Coronary artery (tissue), 2 donors: ENCODE measurements at regions not wholly inside any gene's neighbourhood (a gene's known extent, or its start where the extent isn't known, plus 50 kb on each side); places are given as distances from the start of the nearest gene placed in this dataset.

ENCODE experiments used
- DNase-seq: peaks from one replicate; pipeline ENCODE4 v3.0.0-alpha.2; 2017; ENCODE audit warnings: low spot score
- H3K27ac ChIP-seq, 2 donors: fragments of 200-600 bp; sonication (generic); one replicate each; pipeline ENCODE4 v1.5.1; 2016 to 2019
- H3K4me3 ChIP-seq: fragments of 200-600 bp; sonication (generic); 2 replicates; pipeline ENCODE4 v1.5.1; 2016; ENCODE audit warnings: mild to moderate bottlenecking, moderate library complexity
- CTCF ChIP-seq: fragments of 200-600 bp; sonication (generic); IDR thresholded peaks from one replicate; pipeline ENCODE4 v1.5.1; 2019; ENCODE audit warnings: antibody characterized with exemption

GRCh38 chr5:143741421-143741820 is 70.5 kb upstream of the HMHB1 start:
- Histone ChIP-seq H3K4me3 (no peak overlapping the region), H3K27ac (no peak overlapping the region)
- DNase-seq: no peak
- TF ChIP-seq CTCF: no peak

GRCh38 chr5:143740956-143741355 is 71.0 kb upstream of the HMHB1 start:
- TF ChIP-seq CTCF: no peak
- Histone ChIP-seq H3K27ac (no peak overlapping the region), H3K4me3 (no peak overlapping the region)
- no peak for DNase-seq

- DNase-seq: no peak
- TF ChIP-seq CTCF: no peak
- H3K27ac ChIP-seq: no peak overlapping the region
Observed at GRCh38 chr5:143739746-143740145, 72.2 kb upstream of the HMHB1 start.

GRCh38 chr5:143738417-143739401 is 73.3 kb upstream of the HMHB1 start:
- H3K4me3 ChIP-seq: no peak overlapping the region
- H3K27ac ChIP-seq: no peak overlapping the region
- no peak for TF ChIP-seq CTCF
- no peak for DNase-seq

More at GRCh38 chr5:143739746-143740145, 72.2 kb upstream of the HMHB1 start:
- no peak overlapping the region for H3K4me3 ChIP-seq

- H3K27ac ChIP-seq: no peak overlapping the region
- H3K4me3 ChIP-seq: no peak overlapping the region
- TF ChIP-seq CTCF: no peak
- DNase-seq: no peak
Observed at GRCh38 chr5:143737062-143737461, 74.9 kb upstream of the HMHB1 start.

GRCh38 chr5:143734456-143734780 is 77.5 kb upstream of the HMHB1 start:
- Histone ChIP-seq H3K4me3 (no peak overlapping the region), H3K27ac (no peak overlapping the region)
- no peak for DNase-seq
- TF ChIP-seq CTCF: no peak
